Nephron (organoid): ENCODE measurements at regions not wholly inside any gene's neighbourhood (a gene's known extent, or its start where the extent isn't known, plus 50 kb on each side); places are given as distances from the start of the nearest gene placed in this dataset.

Experiments
- H3K27ac Mint-ChIP-seq, 3 experiments: 2 replicates each; pipeline ENCODE4 v1.8.0; 2020; ENCODE audit warnings: mixed read lengths in 3 of 3, mild to moderate bottlenecking in 2 of 3, moderate library complexity in 1 of 3
- H3K27me3 Mint-ChIP-seq: 2 replicates; pipeline ENCODE4 v1.8.0; 2021; ENCODE audit warnings: low read depth, mild to moderate bottlenecking, moderate library complexity, mixed read lengths
- H3K36me3 Mint-ChIP-seq: 2 replicates; pipeline ENCODE4 v1.8.0; 2020; ENCODE audit warnings: low read depth, mixed read lengths
- H3K4me1 Mint-ChIP-seq: 2 replicates; pipeline ENCODE4 v1.8.0; 2020; ENCODE audit warnings: mixed read lengths
- H3K4me3 Mint-ChIP-seq, 3 experiments: 2 replicates each; pipeline ENCODE4 v1.8.0; 2020; ENCODE audit warnings: mild to moderate bottlenecking in 3 of 3, mixed read lengths in 3 of 3, moderate library complexity in 2 of 3
- H3K9me3 Mint-ChIP-seq: 2 replicates; pipeline ENCODE4 v1.8.0; 2020; ENCODE audit warnings: mixed read lengths
- CTCF ChIP-seq, 3 experiments: fragments of 200-600 bp; sonication (generic); IDR thresholded peaks; one replicate each; pipeline ENCODE4 v1.5.0; 2021; ENCODE audit warnings: antibody characterized with exemption in 3 of 3; ENCODE audit not compliant: unreplicated experiment in 3 of 3

GRCh38 chr4:131137196-131137595 is 2011.9 kb upstream of the PCDH10 start:
- H3K36me3 Mint-ChIP-seq: no peaks in the 10 kb centered on the region
- peaks cover 5% of the 10 kb centered on the region for H3K9me3 Mint-ChIP-seq
- no peaks in the 10 kb centered on the region for H3K27me3 Mint-ChIP-seq
- TF ChIP-seq CTCF (IDR thresholded peaks at IDR 0.05; ENCODE audit: unreplicated experiment in 3 of 3): no peak
- no peaks in the 10 kb centered on the region for H3K4me1 Mint-ChIP-seq
- no peak overlapping the region for H3K27ac Mint-ChIP-seq
- no peak overlapping the region for H3K4me3 Mint-ChIP-seq

GRCh38 chr4:131159261-131159660 is 1989.8 kb upstream of the PCDH10 start:
- H3K27me3 Mint-ChIP-seq: no peaks in the 10 kb centered on the region
- H3K36me3 Mint-ChIP-seq: no peaks in the 10 kb centered on the region
- TF ChIP-seq CTCF (IDR thresholded peaks at IDR 0.05; ENCODE audit: unreplicated experiment in 3 of 3): no peak
- H3K9me3 Mint-ChIP-seq: no peaks in the 10 kb centered on the region
- H3K4me1 Mint-ChIP-seq: no peaks in the 10 kb centered on the region
- H3K4me3 Mint-ChIP-seq: no peak overlapping the region
- no peak overlapping the region for H3K27ac Mint-ChIP-seq

- Mint-ChIP-seq H3K27ac (no peak overlapping the region), H3K27me3 (no peaks in the 10 kb centered on the region), H3K4me1 (no peaks in the 10 kb centered on the region), H3K4me3 (no peak overlapping the region), H3K9me3 (peaks cover 4% of the 10 kb centered on the region), H3K36me3 (no peaks in the 10 kb centered on the region)
- TF ChIP-seq CTCF (IDR thresholded peaks at IDR 0.05; ENCODE audit: unreplicated experiment in 3 of 3): no peak
Observed at GRCh38 chr4:131192318-131192717, 1956.8 kb upstream of the PCDH10 start.

GRCh38 chr4:131207589-131207988 is 1941.5 kb upstream of the PCDH10 start:
- Mint-ChIP-seq H3K4me3 (no peak overlapping the region), H3K4me1 (no peaks in the 10 kb centered on the region), H3K27ac (no peak overlapping the region), H3K36me3 (no peaks in the 10 kb centered on the region), H3K9me3 (no peaks in the 10 kb centered on the region), H3K27me3 (no peaks in the 10 kb centered on the region)
- TF ChIP-seq CTCF (IDR thresholded peaks at IDR 0.05; ENCODE audit: unreplicated experiment in 3 of 3): no peak

GRCh38 chr4:131248314-131248713 is 1900.8 kb upstream of the PCDH10 start:
- no peaks in the 10 kb centered on the region for H3K27me3 Mint-ChIP-seq
- H3K9me3 Mint-ChIP-seq: no peaks in the 10 kb centered on the region

More at GRCh38 chr4:131248314-131248713, 1900.8 kb upstream of the PCDH10 start:
- Mint-ChIP-seq H3K4me3 (no peak overlapping the region), H3K27ac (no peak overlapping the region), H3K4me1 (no peaks in the 10 kb centered on the region), H3K36me3 (no peaks in the 10 kb centered on the region)
- TF ChIP-seq CTCF (IDR thresholded peaks at IDR 0.05; ENCODE audit: unreplicated experiment in 3 of 3): no peak
